ENCODE measurements at regions not wholly inside any gene's neighbourhood (a gene's known extent, or its start where the extent isn't known, plus 50 kb on each side); places are given as distances from the start of the nearest gene placed in this dataset.

DNA sequence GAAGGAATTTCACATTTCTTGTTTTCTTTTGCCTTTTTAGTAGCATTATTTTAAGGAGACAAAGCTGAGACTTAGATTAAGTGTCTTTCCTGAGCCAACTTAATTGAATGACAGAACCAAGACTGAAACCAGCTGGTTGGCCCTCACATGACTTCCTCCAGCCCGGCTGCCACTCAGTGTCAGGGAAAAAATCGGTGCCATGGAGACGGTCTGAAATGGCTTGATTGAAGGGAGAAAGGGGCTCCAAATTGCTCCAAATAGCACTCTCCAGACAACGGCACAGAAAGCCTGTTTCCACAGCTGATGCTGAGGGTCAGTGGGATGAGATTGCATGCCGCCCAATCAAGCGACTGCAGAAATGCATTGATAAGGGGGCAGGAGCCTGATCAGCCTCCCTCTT lies 475.2 kb upstream of the IL12A start:
- TF ChIP-seq, protein P1, sequence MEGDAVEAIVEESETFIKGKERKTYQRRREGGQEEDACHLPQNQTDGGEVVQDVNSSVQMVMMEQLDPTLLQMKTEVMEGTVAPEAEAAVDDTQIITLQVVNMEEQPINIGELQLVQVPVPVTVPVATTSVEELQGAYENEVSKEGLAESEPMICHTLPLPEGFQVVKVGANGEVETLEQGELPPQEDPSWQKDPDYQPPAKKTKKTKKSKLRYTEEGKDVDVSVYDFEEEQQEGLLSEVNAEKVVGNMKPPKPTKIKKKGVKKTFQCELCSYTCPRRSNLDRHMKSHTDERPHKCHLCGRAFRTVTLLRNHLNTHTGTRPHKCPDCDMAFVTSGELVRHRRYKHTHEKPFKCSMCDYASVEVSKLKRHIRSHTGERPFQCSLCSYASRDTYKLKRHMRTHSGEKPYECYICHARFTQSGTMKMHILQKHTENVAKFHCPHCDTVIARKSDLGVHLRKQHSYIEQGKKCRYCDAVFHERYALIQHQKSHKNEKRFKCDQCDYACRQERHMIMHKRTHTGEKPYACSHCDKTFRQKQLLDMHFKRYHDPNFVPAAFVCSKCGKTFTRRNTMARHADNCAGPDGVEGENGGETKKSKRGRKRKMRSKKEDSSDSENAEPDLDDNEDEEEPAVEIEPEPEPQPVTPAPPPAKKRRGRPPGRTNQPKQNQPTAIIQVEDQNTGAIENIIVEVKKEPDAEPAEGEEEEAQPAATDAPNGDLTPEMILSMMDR (IDR thresholded peaks at IDR 0.05; ENCODE audit: borderline replicate concordance, insufficient read depth, low read depth, low read length) = no peak
- H3K4me3 ChIP-seq (ENCODE audit: low read depth, low read length) = no peak overlapping the region

DNA sequence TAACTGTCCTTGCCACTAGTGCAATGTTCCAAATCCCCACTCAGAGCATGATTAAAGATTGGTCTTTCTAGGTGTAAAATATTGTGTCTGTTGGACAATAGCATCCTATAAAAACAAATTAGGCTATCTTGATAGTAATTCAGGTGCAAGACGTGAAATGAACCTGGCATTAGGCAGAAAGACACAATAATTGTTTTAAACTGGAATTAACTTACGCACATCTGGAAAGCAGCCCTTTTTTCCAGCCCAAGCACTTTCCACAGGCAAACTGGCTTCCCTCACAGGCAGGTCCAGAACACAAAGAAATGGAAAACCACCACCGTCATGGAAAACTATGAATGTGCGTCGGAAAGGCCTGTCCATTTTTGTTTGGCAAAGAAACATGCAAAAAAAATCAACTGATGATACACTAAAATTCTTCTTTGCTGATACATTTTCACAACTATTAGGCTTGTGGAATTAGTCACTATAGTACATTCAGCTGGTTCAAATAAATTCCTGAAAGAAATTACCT lies 474.7 kb upstream of the IL12A start:
- TF ChIP-seq, protein P1 (IDR thresholded peaks at IDR 0.05; ENCODE audit: borderline replicate concordance, insufficient read depth, low read depth, low read length) = no peak
- no peak overlapping the region for H3K4me3 ChIP-seq (ENCODE audit: low read depth, low read length)

DNA sequence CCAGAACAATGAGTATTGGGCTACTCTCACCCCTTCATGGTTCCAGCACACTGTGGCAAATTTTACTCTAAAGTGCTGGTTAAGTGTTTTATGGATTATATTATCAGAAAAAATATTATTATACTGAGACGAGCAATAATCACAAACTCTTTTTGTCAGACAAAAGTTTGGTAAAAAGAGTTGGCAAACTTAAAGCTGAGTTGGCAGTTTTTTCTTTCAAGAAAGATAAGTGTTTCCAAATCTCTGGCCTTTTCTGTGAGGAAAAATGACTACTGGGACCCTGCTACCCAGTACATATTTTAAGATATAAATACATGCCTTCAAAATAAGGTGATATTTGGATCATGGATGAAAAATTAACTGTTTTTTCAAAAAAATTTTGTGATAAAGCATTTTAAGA lies 471.5 kb upstream of the IL12A start:
- TF ChIP-seq, protein P1 (IDR thresholded peaks at IDR 0.05; ENCODE audit: borderline replicate concordance, insufficient read depth, low read depth, low read length) = no peak
- no peak overlapping the region for H3K4me3 ChIP-seq (ENCODE audit: low read depth, low read length)

DNA sequence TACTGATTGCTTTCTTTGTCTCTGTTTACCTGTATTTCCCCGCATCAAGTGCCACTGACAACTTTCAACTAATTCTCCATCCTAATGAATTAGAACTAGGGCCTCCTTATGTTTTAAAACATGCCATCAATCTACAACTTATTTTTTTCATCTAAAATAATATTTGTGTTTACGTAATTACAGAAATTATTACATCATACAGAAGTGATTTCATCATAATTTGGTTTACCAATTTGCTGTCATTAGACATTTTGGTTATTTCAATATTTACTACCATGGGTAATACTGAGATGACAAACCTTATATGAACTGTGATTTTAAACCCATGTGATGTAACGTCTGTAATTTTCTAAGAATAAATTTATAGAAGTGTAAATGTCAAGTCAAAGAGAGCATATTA lies 468.0 kb upstream of the IL12A start:
- TF ChIP-seq, protein P1 (IDR thresholded peaks at IDR 0.05; ENCODE audit: borderline replicate concordance, insufficient read depth, low read depth, low read length) = no peak
- no peak overlapping the region for H3K4me3 ChIP-seq (ENCODE audit: low read depth, low read length)

DNA sequence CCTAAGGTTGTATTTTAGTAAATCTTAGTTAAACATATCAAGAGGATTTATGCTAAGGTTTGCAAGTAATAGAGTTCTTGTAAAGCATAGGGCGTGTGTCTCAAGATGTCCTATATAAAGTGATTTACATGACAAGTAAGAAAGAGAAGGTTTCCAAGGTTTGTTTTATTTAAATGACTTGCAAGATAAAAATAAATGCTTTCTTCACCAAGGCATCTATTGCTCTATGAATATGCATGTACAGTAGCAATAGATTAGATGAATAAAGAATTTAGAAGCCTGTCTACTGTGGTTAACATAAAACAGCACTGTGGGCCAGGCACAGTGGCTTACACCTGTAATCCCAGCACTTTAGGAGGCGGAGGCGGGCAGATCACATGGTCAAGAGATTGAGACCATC lies 466.4 kb upstream of the IL12A start:
- TF ChIP-seq, protein P1 (IDR thresholded peaks at IDR 0.05; ENCODE audit: borderline replicate concordance, insufficient read depth, low read depth, low read length) = no peak
- no peak overlapping the region for H3K4me3 ChIP-seq (ENCODE audit: low read depth, low read length)

DNA sequence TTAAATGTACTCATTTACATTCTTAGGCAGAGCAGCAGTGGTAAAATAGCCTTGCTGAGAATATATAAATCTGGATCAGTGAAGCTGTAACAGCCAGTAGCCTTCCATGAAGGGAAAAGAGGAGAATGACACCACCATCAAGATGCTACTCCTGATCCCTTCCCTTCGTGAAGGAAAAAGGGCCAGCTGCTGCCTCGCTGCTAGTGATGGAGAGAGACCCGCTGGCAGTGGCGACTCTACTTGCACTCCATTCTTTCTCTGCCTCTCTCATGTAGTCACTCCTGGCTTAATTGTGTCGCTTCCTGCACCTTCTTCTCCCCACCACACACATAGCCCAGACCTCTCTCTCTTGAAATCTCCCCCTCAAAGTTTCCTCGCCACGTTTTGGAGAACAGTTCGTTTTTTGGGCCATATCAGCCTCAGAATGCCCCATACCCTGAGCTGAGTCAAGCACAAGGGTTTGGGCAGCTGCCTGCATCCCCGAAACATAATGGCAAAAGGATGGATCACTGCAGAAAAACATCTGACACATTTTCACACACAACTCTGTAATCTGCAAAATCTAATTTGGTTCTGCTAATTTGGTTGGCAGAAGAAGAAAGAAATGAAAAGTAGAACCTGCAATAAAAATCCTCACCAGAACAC lies 460.3 kb upstream of the IL12A start:
- TF ChIP-seq, protein P1 (IDR thresholded peaks at IDR 0.05; ENCODE audit: borderline replicate concordance, insufficient read depth, low read depth, low read length) = no peak
- H3K4me3 ChIP-seq (ENCODE audit: low read depth, low read length) = no peak overlapping the region

DNA sequence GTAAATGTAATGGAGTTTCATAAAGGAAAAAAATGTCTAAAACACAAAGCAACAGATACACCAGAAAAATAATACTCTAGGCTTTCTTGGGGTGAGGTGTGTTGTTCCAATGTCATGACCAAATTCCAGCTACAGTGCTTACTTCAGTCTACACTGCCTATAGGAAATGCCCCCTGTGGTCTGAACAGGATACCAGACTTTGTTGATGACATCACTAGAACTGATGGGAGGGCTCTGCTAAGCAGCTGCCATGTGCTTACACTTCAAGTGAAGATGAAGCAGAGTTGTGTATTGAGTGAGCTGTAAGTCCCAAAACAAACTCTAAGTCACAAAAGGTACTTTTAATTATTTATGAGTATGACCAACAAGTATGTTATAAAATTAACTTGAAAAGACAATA lies 456.1 kb upstream of the IL12A start:
- TF ChIP-seq, protein P1 (IDR thresholded peaks at IDR 0.05; ENCODE audit: borderline replicate concordance, insufficient read depth, low read depth, low read length) = no peak
- H3K4me3 ChIP-seq (ENCODE audit: low read depth, low read length) = no peak overlapping the region
